ENCODE measurements at regions not wholly inside any gene's neighbourhood (a gene's known extent, or its start where the extent isn't known, plus 50 kb on each side); places are given as distances from the start of the nearest gene placed in this dataset.

DNA sequence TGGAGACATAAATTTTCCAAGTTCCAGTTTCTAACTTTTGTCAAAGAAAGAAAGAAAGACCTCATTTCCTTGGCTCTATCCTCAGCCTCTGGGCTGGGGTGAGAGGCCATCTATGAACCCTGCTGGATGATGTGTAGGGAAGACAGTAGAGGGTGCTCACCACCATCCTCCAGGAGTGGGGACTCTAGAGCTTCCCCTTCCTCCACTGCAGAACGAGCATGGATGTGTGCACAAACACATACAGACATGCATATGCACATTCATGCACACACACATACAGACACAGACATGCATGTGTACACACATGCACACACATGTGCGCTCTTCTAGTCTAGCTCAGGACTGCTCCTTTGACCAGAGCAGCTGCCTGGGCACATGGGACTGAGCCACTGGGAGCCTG is 565.8 kb downstream of the BUD13 start (continued):
- TF ChIP-seq ZSCAN20 (CRISPR knock-in tag; IDR thresholded peaks at IDR 0.05) (no peak), KDM5A (IDR thresholded peaks at IDR 0.05) (no peak)

DNA sequence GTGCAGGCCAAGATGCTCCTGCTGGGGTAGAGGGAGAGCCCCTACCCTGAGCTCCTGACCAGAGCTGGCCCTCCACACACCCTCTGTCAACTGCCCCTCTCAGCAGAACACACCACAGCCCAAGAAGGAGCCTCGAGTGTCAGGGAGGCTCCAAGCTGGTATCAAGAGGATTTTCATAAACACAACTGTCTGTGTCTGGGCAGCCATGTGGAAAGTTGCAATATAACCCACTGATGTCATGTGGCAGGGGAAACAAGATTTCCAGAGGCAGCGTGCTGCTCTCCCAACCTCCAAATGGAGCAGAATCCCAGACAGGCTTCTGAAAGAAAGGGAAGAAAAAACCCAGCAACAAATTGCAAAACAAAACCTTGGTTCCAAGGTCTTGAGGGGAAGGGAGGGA is 569.9 kb downstream of the BUD13 start:
- no peak for FAIRE-seq
- H3K4me1 ChIP-seq = no peaks in the 10 kb centered on the region
- no peak overlapping the region for H3K4me2 ChIP-seq
- H3K9me3 ChIP-seq = no peaks in the 10 kb centered on the region
- WGBS (ENCODE audit: missing lambda C conversion rate) = 8% methylated on average over 1 of the region's 2 CpGs
- no peak for ATAC-seq
- H3K4me3 ChIP-seq = no peak overlapping the region
- DNase-seq (ENCODE audit: low read depth in 1 of 2, low spot score in 1 of 2) = no peak
- TF ChIP-seq FOXS1 (CRISPR knock-in tag; IDR thresholded peaks at IDR 0.05) (no peak), POLR2A (IDR thresholded peaks at IDR 0.05; ENCODE audit: low read length) (no peak), ZNF302 (CRISPR knock-in tag; IDR thresholded peaks at IDR 0.05) (no peak), CBX2 (IDR thresholded peaks at IDR 0.05; ENCODE audit: borderline replicate concordance, low read depth) (no peak), TFCP2L1 (CRISPR knock-in tag; IDR thresholded peaks at IDR 0.05) (no peak), MAZ (IDR thresholded peaks at IDR 0.05; ENCODE audit: borderline replicate concordance, low read depth, low read length) (no peak), RCOR1 (IDR thresholded peaks at IDR 0.05; ENCODE audit: low read depth, low read length) (no peak), CHD2 (IDR thresholded peaks at IDR 0.05; ENCODE audit: low read length, partially characterized antibody) (no peak), JUN (IDR thresholded peaks at IDR 0.05) (no peak), ZFP36 (IDR thresholded peaks at IDR 0.05; ENCODE audit: borderline replicate concordance, partially characterized antibody) (no peak), RFX5 (IDR thresholded peaks at IDR 0.05) (no peak), EHF (CRISPR knock-in tag; IDR thresholded peaks at IDR 0.05) (no peak)
- TF ChIP-seq, protein P1, sequence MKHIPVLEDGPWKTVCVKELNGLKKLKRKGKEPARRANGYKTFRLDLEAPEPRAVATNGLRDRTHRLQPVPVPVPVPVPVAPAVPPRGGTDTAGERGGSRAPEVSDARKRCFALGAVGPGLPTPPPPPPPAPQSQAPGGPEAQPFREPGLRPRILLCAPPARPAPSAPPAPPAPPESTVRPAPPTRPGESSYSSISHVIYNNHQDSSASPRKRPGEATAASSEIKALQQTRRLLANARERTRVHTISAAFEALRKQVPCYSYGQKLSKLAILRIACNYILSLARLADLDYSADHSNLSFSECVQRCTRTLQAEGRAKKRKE (CRISPR knock-in tag; IDR thresholded peaks at IDR 0.05; ENCODE audit: low read depth) = no peak
- TF ChIP-seq, protein P2, sequence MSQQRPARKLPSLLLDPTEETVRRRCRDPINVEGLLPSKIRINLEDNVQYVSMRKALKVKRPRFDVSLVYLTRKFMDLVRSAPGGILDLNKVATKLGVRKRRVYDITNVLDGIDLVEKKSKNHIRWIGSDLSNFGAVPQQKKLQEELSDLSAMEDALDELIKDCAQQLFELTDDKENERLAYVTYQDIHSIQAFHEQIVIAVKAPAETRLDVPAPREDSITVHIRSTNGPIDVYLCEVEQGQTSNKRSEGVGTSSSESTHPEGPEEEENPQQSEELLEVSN (IDR thresholded peaks at IDR 0.05; ENCODE audit: borderline replicate concordance, low read depth) = no peak
- H3K27ac ChIP-seq = no peak overlapping the region
- ChIA-PET POLR2A (no interaction called here), CTCF (interaction anchor here (0.8 to 1.8 kb wide), 2 partner anchors 12 to 14 kb away, joined by 3 to 6 read pairs; no protein-coding TSS in a partner anchor)

DNA sequence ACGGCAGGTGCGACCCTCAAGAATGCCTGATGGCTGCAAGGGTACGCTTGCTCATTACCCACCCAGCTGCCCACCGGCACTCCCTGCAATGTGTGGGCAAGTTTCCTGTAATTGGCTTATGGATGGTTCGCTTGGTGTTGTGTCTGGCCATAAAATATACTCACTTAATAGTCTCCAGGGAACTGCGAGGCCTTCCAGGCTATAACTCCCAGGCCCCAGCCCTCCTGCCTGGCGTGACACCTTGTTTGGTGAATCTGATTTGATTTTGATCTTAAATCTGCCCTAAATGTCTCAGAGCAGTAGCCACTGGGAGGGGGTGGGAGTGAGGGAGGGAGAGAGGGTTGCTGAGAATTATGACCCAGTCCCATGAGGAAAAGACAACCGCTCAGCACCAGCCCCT is 572.2 kb downstream of the BUD13 start:
- POLR2A ChIA-PET = no interaction called here

More for the DNA sequence above, 572.2 kb downstream of the BUD13 start:
- Histone ChIP-seq H3K4me3 (no peak overlapping the region), H3K9me3 (no peaks in the 10 kb centered on the region), H3K4me1 (no peaks in the 10 kb centered on the region), H3K27ac (no peak overlapping the region), H3K4me2 (no peak overlapping the region)
- DNase-seq (ENCODE audit: low read depth in 1 of 2, low spot score in 1 of 2) (no peak), FAIRE-seq (no peak), ATAC-seq (no peak)
- CTCF ChIA-PET = no interaction called here
- TF ChIP-seq, protein P3, sequence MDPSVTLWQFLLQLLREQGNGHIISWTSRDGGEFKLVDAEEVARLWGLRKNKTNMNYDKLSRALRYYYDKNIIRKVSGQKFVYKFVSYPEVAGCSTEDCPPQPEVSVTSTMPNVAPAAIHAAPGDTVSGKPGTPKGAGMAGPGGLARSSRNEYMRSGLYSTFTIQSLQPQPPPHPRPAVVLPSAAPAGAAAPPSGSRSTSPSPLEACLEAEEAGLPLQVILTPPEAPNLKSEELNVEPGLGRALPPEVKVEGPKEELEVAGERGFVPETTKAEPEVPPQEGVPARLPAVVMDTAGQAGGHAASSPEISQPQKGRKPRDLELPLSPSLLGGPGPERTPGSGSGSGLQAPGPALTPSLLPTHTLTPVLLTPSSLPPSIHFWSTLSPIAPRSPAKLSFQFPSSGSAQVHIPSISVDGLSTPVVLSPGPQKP (IDR thresholded peaks at IDR 0.05; ENCODE audit: low read depth, low read length) = no peak
- TF ChIP-seq ZNF302 (CRISPR knock-in tag; IDR thresholded peaks at IDR 0.05) = no peak
- no peak for TF ChIP-seq SREBF2 (IDR thresholded peaks at IDR 0.05)
- TF ChIP-seq, protein P4, sequence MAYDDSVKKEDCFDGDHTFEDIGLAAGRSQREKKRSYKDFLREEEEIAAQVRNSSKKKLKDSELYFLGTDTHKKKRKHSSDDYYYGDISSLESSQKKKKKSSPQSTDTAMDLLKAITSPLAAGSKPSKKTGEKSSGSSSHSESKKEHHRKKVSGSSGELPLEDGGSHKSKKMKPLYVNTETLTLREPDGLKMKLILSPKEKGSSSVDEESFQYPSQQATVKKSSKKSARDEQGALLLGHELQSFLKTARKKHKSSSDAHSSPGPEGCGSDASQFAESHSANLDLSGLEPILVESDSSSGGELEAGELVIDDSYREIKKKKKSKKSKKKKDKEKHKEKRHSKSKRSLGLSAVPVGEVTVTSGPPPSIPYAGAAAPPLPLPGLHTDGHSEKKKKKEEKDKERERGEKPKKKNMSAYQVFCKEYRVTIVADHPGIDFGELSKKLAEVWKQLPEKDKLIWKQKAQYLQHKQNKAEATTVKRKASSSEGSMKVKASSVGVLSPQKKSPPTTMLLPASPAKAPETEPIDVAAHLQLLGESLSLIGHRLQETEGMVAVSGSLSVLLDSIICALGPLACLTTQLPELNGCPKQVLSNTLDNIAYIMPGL (CRISPR knock-in tag; IDR thresholded peaks at IDR 0.05; ENCODE audit: borderline replicate concordance) = no peak
- no peak for TF ChIP-seq CEBPB (IDR thresholded peaks at IDR 0.05)
- TF ChIP-seq ZFP36 (IDR thresholded peaks at IDR 0.05; ENCODE audit: borderline replicate concordance, partially characterized antibody) = no peak
- TF ChIP-seq RNF2 (IDR thresholded peaks at IDR 0.05; ENCODE audit: borderline replicate concordance, low read depth) = no peak
- TF ChIP-seq MAFK (IDR thresholded peaks at IDR 0.05; ENCODE audit: partially characterized antibody) = no peak
- no peak for TF ChIP-seq EP300 (IDR thresholded peaks at IDR 0.05)
- TF ChIP-seq ZSCAN20 (CRISPR knock-in tag; IDR thresholded peaks at IDR 0.05) = no peak
- no peak for TF ChIP-seq HEYL (CRISPR knock-in tag; IDR thresholded peaks at IDR 0.05)
- WGBS (ENCODE audit: missing lambda C conversion rate) = 6% methylated on average over 2 of the region's 8 CpGs
